ENCODE measurements at regions not wholly inside any gene's neighbourhood (a gene's known extent, or its start where the extent isn't known, plus 50 kb on each side); places are given as distances from the start of the nearest gene placed in this dataset.

- Histone ChIP-seq H3K27ac (ENCODE audit: low read depth, low read length) (no peak overlapping the region), H3K36me3 (ENCODE audit: control insufficient read depth in 2 of 3, insufficient read depth in 3 of 3, low read length in 3 of 3) (no peaks in the 10 kb centered on the region), H3K4me1 (ENCODE audit: control insufficient read depth in 2 of 2, insufficient read depth in 2 of 2, low read length in 2 of 2) (no peaks in the 10 kb centered on the region), H3K9me3 (ENCODE audit: control insufficient read depth in 2 of 3, low read length in 3 of 3) (peaks cover 0 to 3% (median 0%) of the 10 kb centered on the region in 3 experiments), H3K27me3 (ENCODE audit: control insufficient read depth in 2 of 2, insufficient read depth in 2 of 2, low read length in 2 of 2) (no peaks in the 10 kb centered on the region), H3K4me3 (ENCODE audit: low read length) (no peak overlapping the region)
- intact Hi-C loops (cut with micrococcal nuclease): no loop called here
- ChIA-PET POLR2A (no interaction called here), CTCF (no interaction called here)
- H3K27ac Mint-ChIP-seq: no peak overlapping the region
- H3K9me3 Mint-ChIP-seq: peaks cover 0 to 33% (median 21%) of the 10 kb centered on the region in 11 donors
- no peak for DNase-seq
- H3K36me3 Mint-ChIP-seq: peaks cover 0 to 25% (median 12%) of the 10 kb centered on the region in 5 donors
- no peak for ATAC-seq
- H3K4me1 Mint-ChIP-seq: no peaks in the 10 kb centered on the region
- H3K4me3 Mint-ChIP-seq: no peak overlapping the region
- H3K27me3 Mint-ChIP-seq: peaks cover 0 to 17% (median 0%) of the 10 kb centered on the region in 5 donors
Measured at GRCh38 chr14:66345986-66346385, 140.2 kb upstream of the CCDC196 start.

DNA sequence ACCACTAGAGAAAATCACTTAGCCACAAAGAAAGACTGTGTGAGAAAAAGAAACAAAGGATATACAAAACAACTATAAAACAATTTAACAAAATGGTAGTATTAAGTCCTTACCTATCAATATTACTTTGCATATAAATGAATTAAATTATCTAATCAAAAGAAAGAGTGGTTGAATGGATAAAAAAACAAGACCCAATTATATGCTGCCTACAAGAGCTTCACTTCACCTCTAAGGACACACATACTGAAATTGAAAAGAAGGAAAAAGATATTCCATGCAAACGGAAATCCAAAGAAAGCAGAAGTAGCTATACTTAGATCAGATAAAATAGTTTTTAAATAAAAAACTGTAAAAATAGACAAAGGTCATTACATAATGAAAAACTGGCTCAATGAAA lies 134.9 kb upstream of the CCDC196 start:
- ATAC-seq (no peak), DNase-seq (no peak)
- Mint-ChIP-seq H3K4me1 (no peaks in the 10 kb centered on the region), H3K27ac (no peak overlapping the region), H3K9me3 (peaks cover 0 to 49% (median 25%) of the 10 kb centered on the region in 11 donors), H3K36me3 (peaks cover 0 to 35% (median 22%) of the 10 kb centered on the region in 5 donors), H3K4me3 (no peak overlapping the region), H3K27me3 (peaks cover 0 to 11% (median 0%) of the 10 kb centered on the region in 5 donors)
- CTCF ChIA-PET: interaction anchor here (1.0 kb wide), 1 partner anchor 8 kb away, joined by 5 read pairs; no protein-coding TSS in a partner anchor
- H3K27ac ChIP-seq (ENCODE audit: low read depth, low read length): no peak overlapping the region
- H3K36me3 ChIP-seq (ENCODE audit: control insufficient read depth in 2 of 3, insufficient read depth in 3 of 3, low read length in 3 of 3): no peaks in the 10 kb centered on the region
- peaks cover 0 to 3% (median 0%) of the 10 kb centered on the region in 3 experiments for H3K9me3 ChIP-seq (ENCODE audit: control insufficient read depth in 2 of 3, low read length in 3 of 3)
- H3K27me3 ChIP-seq (ENCODE audit: control insufficient read depth in 2 of 2, insufficient read depth in 2 of 2, low read length in 2 of 2): no peaks in the 10 kb centered on the region
- intact Hi-C loops (cut with micrococcal nuclease): no loop called here
- H3K4me1 ChIP-seq (ENCODE audit: control insufficient read depth in 2 of 2, insufficient read depth in 2 of 2, low read length in 2 of 2): no peaks in the 10 kb centered on the region
- no peak overlapping the region for H3K4me3 ChIP-seq (ENCODE audit: low read length)
- POLR2A ChIA-PET: no interaction called here

DNA sequence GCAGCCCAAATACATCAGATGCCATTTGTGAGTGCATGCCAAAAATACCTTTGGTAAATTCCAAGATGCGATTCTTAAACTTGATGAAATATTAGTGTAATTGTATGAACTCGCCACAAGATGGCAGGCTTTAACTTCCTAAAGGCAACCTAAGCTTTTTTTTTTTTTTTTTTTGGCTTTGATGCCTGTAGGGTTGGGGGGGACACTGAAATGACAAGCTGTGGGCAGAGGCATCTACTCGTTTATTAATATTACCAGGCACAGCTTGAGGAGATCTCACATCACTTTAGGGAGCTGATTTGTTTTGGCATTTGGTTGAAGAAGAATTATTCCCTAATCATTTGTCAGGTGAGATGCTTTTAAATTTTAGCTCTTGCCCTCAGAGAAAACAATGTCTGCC lies 126.7 kb upstream of the CCDC196 start:
- Histone ChIP-seq H3K27me3 (ENCODE audit: control insufficient read depth in 2 of 2, insufficient read depth in 2 of 2, low read length in 2 of 2) (no peaks in the 10 kb centered on the region), H3K4me1 (ENCODE audit: control insufficient read depth in 2 of 2, insufficient read depth in 2 of 2, low read length in 2 of 2) (no peaks in the 10 kb centered on the region), H3K27ac (ENCODE audit: low read depth, low read length) (no peak overlapping the region), H3K9me3 (ENCODE audit: control insufficient read depth in 2 of 3, low read length in 3 of 3) (no peaks in the 10 kb centered on the region), H3K36me3 (ENCODE audit: control insufficient read depth in 2 of 3, insufficient read depth in 3 of 3, low read length in 3 of 3) (no peaks in the 10 kb centered on the region), H3K4me3 (ENCODE audit: low read length) (no peak overlapping the region)
- no peaks in the 10 kb centered on the region for H3K9me3 Mint-ChIP-seq
- DNase-seq: peak in 7 of 9 donors; percentile 29 to 58 (median 42)
- no peak overlapping the region for H3K27ac Mint-ChIP-seq
- ATAC-seq: peak; percentile 51
- H3K36me3 Mint-ChIP-seq: no peaks in the 10 kb centered on the region
- H3K27me3 Mint-ChIP-seq: peaks cover 0 to 18% (median 0%) of the 10 kb centered on the region in 5 donors
- POLR2A ChIA-PET: no interaction called here
- H3K4me1 Mint-ChIP-seq: peaks cover 0 to 2% (median 0%) of the 10 kb centered on the region in 7 donors
- CTCF ChIA-PET: interaction anchor here (0.5 to 2.8 kb wide), 17 partner anchors 8 to 1345 kb away, joined by 3 to 23 read pairs (median 4); no protein-coding TSS in a partner anchor
- no peak overlapping the region for H3K4me3 Mint-ChIP-seq
- intact Hi-C loops (cut with micrococcal nuclease): loop anchor here (1.0 to 5.0 kb wide), 10 partner anchors 36 to 1197 kb away; no protein-coding TSS in a partner anchor

- H3K36me3 Mint-ChIP-seq: no peaks in the 10 kb centered on the region
- no peak for DNase-seq
- no peak for ATAC-seq
- H3K4me1 ChIP-seq (ENCODE audit: control insufficient read depth in 2 of 2, insufficient read depth in 2 of 2, low read length in 2 of 2): no peaks in the 10 kb centered on the region
- CTCF ChIA-PET: interaction anchor here (0.8 to 2.8 kb wide), 10 partner anchors 7 to 1344 kb away, joined by 3 to 23 read pairs (median 5); no protein-coding TSS in a partner anchor
- peaks cover 0 to 2% (median 0%) of the 10 kb centered on the region in 7 donors for H3K4me1 Mint-ChIP-seq
- no peaks in the 10 kb centered on the region for H3K9me3 ChIP-seq (ENCODE audit: control insufficient read depth in 2 of 3, low read length in 3 of 3)
- H3K27ac ChIP-seq (ENCODE audit: low read depth, low read length): no peak overlapping the region
- no peak overlapping the region for H3K27ac Mint-ChIP-seq
- intact Hi-C loops (cut with micrococcal nuclease): loop anchor here in 1 of 2 donors (1.0 kb wide), 1 partner anchor 135 kb away; no protein-coding TSS in a partner anchor
- H3K4me3 Mint-ChIP-seq: no peak overlapping the region
- POLR2A ChIA-PET: no interaction called here
- no peaks in the 10 kb centered on the region for H3K27me3 ChIP-seq (ENCODE audit: control insufficient read depth in 2 of 2, insufficient read depth in 2 of 2, low read length in 2 of 2)
- no peak overlapping the region for H3K4me3 ChIP-seq (ENCODE audit: low read length)
- H3K36me3 ChIP-seq (ENCODE audit: control insufficient read depth in 2 of 3, insufficient read depth in 3 of 3, low read length in 3 of 3): no peaks in the 10 kb centered on the region
- H3K9me3 Mint-ChIP-seq: no peaks in the 10 kb centered on the region
- peaks cover 0 to 19% (median 0%) of the 10 kb centered on the region in 5 donors for H3K27me3 Mint-ChIP-seq
Measured at GRCh38 chr14:66360366-66360926, 125.7 kb upstream of the CCDC196 start.

- ChIA-PET POLR2A (no interaction called here), CTCF (interaction anchor here (1.3 to 1.4 kb wide), 2 partner anchors 9 to 925 kb away, joined by 4 to 7 read pairs; no protein-coding TSS in a partner anchor)
- H3K27me3 ChIP-seq (ENCODE audit: control insufficient read depth in 2 of 2, insufficient read depth in 2 of 2, low read length in 2 of 2): no peaks in the 10 kb centered on the region
- Mint-ChIP-seq H3K4me3 (no peak overlapping the region), H3K9me3 (no peaks in the 10 kb centered on the region), H3K4me1 (peaks cover 0 to 2% (median 0%) of the 10 kb centered on the region in 7 donors), H3K27ac (no peak overlapping the region), H3K27me3 (peaks cover 0 to 19% (median 0%) of the 10 kb centered on the region in 5 donors), H3K36me3 (no peaks in the 10 kb centered on the region)
- H3K4me3 ChIP-seq (ENCODE audit: low read length): no peak overlapping the region
- no peaks in the 10 kb centered on the region for H3K9me3 ChIP-seq (ENCODE audit: control insufficient read depth in 2 of 3, low read length in 3 of 3)
- no peaks in the 10 kb centered on the region for H3K4me1 ChIP-seq (ENCODE audit: control insufficient read depth in 2 of 2, insufficient read depth in 2 of 2, low read length in 2 of 2)
- intact Hi-C loops (cut with micrococcal nuclease): no loop called here
- H3K27ac ChIP-seq (ENCODE audit: low read depth, low read length): no peak overlapping the region
- no peaks in the 10 kb centered on the region for H3K36me3 ChIP-seq (ENCODE audit: control insufficient read depth in 2 of 3, insufficient read depth in 3 of 3, low read length in 3 of 3)
- ATAC-seq (no peak), DNase-seq (no peak)
Measured at GRCh38 chr14:66361013-66361412, 125.2 kb upstream of the CCDC196 start.

DNA sequence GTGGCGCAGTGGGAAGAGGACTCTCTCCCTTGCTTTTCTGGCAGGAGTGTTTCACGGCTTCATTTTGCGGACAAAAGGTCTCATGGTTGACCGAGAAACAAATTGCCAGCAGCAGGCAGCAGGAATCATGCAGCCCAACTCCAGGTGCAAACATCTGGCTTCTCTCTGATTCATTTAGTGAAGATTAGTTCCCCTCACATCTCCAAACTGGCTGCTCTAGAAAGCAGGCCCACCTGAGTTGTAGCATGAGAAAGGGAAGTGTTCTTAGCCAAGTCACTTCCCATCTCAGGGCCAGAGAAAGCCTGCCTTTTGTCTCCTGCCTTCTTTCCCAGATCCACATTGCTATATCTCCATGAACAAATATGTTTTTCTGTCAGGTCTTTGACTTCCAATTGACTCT lies 120.8 kb upstream of the CCDC196 start:
- H3K4me3 ChIP-seq (ENCODE audit: low read length): no peak overlapping the region
- H3K36me3 ChIP-seq (ENCODE audit: control insufficient read depth in 2 of 3, insufficient read depth in 3 of 3, low read length in 3 of 3): no peaks in the 10 kb centered on the region
- H3K27me3 ChIP-seq (ENCODE audit: control insufficient read depth in 2 of 2, insufficient read depth in 2 of 2, low read length in 2 of 2): no peaks in the 10 kb centered on the region
- H3K27me3 Mint-ChIP-seq: peaks cover 0 to 8% (median 0%) of the 10 kb centered on the region in 5 donors
- H3K9me3 ChIP-seq (ENCODE audit: control insufficient read depth in 2 of 3, low read length in 3 of 3): no peaks in the 10 kb centered on the region
- intact Hi-C loops (cut with micrococcal nuclease): no loop called here
- ChIA-PET CTCF (no interaction called here), POLR2A (no interaction called here)
- ATAC-seq (no peak), DNase-seq (no peak)
- no peak overlapping the region for H3K27ac Mint-ChIP-seq
- H3K36me3 Mint-ChIP-seq: no peaks in the 10 kb centered on the region
- no peaks in the 10 kb centered on the region for H3K4me1 ChIP-seq (ENCODE audit: control insufficient read depth in 2 of 2, insufficient read depth in 2 of 2, low read length in 2 of 2)
- no peak overlapping the region for H3K27ac ChIP-seq (ENCODE audit: low read depth, low read length)
- H3K4me3 Mint-ChIP-seq: no peak overlapping the region
- peaks cover 0 to 1% (median 0%) of the 10 kb centered on the region in 7 donors for H3K4me1 Mint-ChIP-seq
- H3K9me3 Mint-ChIP-seq: no peaks in the 10 kb centered on the region

GRCh38 chr14:66369157-66369697 lies 116.9 kb upstream of the CCDC196 start:
- Histone ChIP-seq H3K4me3 (ENCODE audit: low read length) (no peak overlapping the region), H3K4me1 (ENCODE audit: control insufficient read depth in 2 of 2, insufficient read depth in 2 of 2, low read length in 2 of 2) (no peaks in the 10 kb centered on the region), H3K9me3 (ENCODE audit: control insufficient read depth in 2 of 3, low read length in 3 of 3) (no peaks in the 10 kb centered on the region), H3K36me3 (ENCODE audit: control insufficient read depth in 2 of 3, insufficient read depth in 3 of 3, low read length in 3 of 3) (no peaks in the 10 kb centered on the region), H3K27me3 (ENCODE audit: control insufficient read depth in 2 of 2, insufficient read depth in 2 of 2, low read length in 2 of 2) (no peaks in the 10 kb centered on the region), H3K27ac (ENCODE audit: low read depth, low read length) (no peak overlapping the region)
- Mint-ChIP-seq H3K4me3 (no peak overlapping the region), H3K27ac (no peak overlapping the region), H3K9me3 (no peaks in the 10 kb centered on the region), H3K4me1 (peaks cover 0 to 1% (median 0%) of the 10 kb centered on the region in 7 donors), H3K27me3 (peaks cover 0 to 7% (median 0%) of the 10 kb centered on the region in 5 donors), H3K36me3 (no peaks in the 10 kb centered on the region)
- intact Hi-C loops (cut with micrococcal nuclease): no loop called here
- POLR2A ChIA-PET: no interaction called here
- CTCF ChIA-PET: no interaction called here
- ATAC-seq (no peak), DNase-seq (no peak)

Data from naive thymus-derived CD4-positive, alpha-beta T cell (primary cell).